RWPE2 (cell line): ENCODE measurements at regions not wholly inside any gene's neighbourhood (a gene's known extent, or its start where the extent isn't known, plus 50 kb on each side); places are given as distances from the start of the nearest gene placed in this dataset.
"Not testable (repeated sequence)": the region's sequence is repeated elsewhere in the genome, so short reads cannot be mapped to it uniquely, and the experiment has no call there.

Experiments used
- ATAC-seq: fragments of 200-7000 bp; cut with Tn5 transposase; 3 replicates; pipeline ENCODE4 v1.9.1; 2021; ENCODE audit warnings: low read depth
- DNase-seq: peaks from one replicate; pipeline ENCODE4 v3.0.0-alpha.2; 2020; ENCODE audit warnings: low spot score
- H3K27ac ChIP-seq: fragments of 450-650 bp; 2 replicates; pipeline ENCODE4 v1.5.1; 2017; ENCODE audit warnings: mild to moderate bottlenecking; ENCODE audit not compliant: poor library complexity, severe bottlenecking
- H3K27me3 ChIP-seq: fragments of 250-450 bp; sonication (Bioruptor Pico); 2 replicates; pipeline ENCODE4 v1.5.1; 2021; ENCODE audit warnings: mild to moderate bottlenecking, moderate library complexity; ENCODE audit not compliant: insufficient read depth, poor library complexity, severe bottlenecking
- H3K36me3 ChIP-seq: fragments of 250-450 bp; sonication (Bioruptor Pico); 2 replicates; pipeline ENCODE4 v1.5.1; 2020; ENCODE audit warnings: low read depth, mild to moderate bottlenecking, moderate library complexity
- H3K4me1 ChIP-seq: fragments of 250-450 bp; sonication (Bioruptor Pico); 2 replicates; pipeline ENCODE4 v1.5.1; 2021; ENCODE audit warnings: mild to moderate bottlenecking, moderate library complexity; ENCODE audit not compliant: insufficient read depth, poor library complexity, severe bottlenecking
- H3K4me3 ChIP-seq: fragments of 250-450 bp; sonication (Bioruptor Pico); 2 replicates; pipeline ENCODE4 v1.5.1; 2021; ENCODE audit warnings: mild to moderate bottlenecking, moderate library complexity; ENCODE audit not compliant: severe bottlenecking
- H3K9me3 ChIP-seq: fragments of 250-450 bp; sonication (Bioruptor Pico); 2 replicates; pipeline ENCODE4 v1.5.1; 2021; ENCODE audit warnings: mild to moderate bottlenecking, moderate library complexity; ENCODE audit not compliant: severe bottlenecking
- TF ChIP-seq, protein P1 (sequence below): fragments of 450-650 bp; IDR thresholded peaks from one replicate; pipeline ENCODE4 v1.5.1; 2017; ENCODE audit warnings: mild to moderate bottlenecking, moderate library complexity; ENCODE audit not compliant: poor library complexity, severe bottlenecking

DNA sequence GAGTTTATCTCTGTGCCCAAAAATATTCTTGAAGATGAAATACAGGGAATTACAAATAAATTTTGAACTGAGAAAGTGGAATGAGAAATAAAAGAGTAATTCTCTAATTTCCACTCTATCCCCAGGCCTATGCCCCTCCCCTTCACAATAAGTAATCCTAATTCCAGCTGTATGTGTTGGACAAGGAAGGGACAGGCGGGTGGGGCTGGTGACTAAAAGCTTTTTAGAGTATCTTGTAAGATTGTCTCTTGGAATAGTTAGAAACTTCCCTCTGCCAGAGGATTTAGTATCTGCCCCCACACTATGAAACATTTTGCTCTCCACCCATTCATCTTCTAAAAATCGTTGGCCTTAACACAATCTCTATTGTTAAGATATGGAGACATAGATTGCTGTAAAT, 199.2 kb downstream of the MBL2 start:
- no peak overlapping the region for H3K27ac ChIP-seq

DNA sequence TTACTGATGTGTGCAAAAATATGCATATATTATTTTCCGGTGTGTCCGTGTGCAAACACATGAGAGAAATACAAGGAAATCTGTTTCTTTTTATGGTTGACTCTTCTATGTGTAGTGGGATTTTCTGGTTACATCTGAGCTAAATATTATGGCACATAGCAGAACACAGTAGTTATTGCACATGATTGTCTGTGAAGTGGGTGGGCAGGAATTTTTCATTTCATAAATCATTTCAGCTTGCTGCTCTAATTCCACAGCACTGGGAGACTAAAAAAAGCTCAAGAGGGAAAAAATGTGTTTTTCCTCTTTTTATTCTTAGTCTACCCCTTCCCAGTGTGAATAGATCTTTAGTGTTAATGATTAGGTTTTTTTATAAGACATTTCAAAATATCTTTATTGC, 197.9 kb downstream of the MBL2 start:
- Histone ChIP-seq H3K9me3 (no peaks in the 10 kb centered on the region), H3K4me1 (peaks cover 3% of the 10 kb centered on the region), H3K27ac (no peak overlapping the region), H3K27me3 (no peaks in the 10 kb centered on the region), H3K36me3 (no peaks in the 10 kb centered on the region), H3K4me3 (no peak overlapping the region)
- ATAC-seq (no peak), DNase-seq (no peak)
- TF ChIP-seq, protein P1, sequence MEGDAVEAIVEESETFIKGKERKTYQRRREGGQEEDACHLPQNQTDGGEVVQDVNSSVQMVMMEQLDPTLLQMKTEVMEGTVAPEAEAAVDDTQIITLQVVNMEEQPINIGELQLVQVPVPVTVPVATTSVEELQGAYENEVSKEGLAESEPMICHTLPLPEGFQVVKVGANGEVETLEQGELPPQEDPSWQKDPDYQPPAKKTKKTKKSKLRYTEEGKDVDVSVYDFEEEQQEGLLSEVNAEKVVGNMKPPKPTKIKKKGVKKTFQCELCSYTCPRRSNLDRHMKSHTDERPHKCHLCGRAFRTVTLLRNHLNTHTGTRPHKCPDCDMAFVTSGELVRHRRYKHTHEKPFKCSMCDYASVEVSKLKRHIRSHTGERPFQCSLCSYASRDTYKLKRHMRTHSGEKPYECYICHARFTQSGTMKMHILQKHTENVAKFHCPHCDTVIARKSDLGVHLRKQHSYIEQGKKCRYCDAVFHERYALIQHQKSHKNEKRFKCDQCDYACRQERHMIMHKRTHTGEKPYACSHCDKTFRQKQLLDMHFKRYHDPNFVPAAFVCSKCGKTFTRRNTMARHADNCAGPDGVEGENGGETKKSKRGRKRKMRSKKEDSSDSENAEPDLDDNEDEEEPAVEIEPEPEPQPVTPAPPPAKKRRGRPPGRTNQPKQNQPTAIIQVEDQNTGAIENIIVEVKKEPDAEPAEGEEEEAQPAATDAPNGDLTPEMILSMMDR = no peak

More for the DNA sequence above, 199.2 kb downstream of the MBL2 start:
- ATAC-seq (peak; percentile 60; the same call in 2 of the 3 replicates), DNase-seq (no peak)
- TF ChIP-seq, protein P1 = no peak
- Histone ChIP-seq H3K9me3 (no peaks in the 10 kb centered on the region), H3K4me3 (no peak overlapping the region), H3K4me1 (peaks cover 3% of the 10 kb centered on the region), H3K36me3 (no peaks in the 10 kb centered on the region), H3K27me3 (no peaks in the 10 kb centered on the region)

DNA sequence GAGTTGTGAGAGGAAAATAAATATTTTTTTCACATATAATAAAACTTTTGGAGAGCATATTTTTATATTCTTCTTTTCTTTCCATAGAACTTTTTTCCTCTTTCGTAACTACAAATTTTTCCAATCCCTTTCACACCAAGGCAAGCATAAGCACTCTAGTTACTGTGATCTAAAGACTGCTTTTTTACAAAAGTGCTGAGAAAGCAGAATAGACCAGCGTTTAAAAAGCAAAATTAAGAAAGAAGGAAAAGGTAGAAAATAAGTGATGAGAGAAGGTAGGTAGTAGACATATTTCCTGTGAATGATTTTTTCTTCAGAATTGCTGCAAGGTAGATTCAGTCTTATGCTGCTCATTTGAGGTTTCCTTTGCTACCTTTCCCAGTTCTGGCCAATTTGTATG, 195.5 kb downstream of the MBL2 start:
- Histone ChIP-seq H3K27ac (no peak overlapping the region), H3K4me3 (no peak overlapping the region), H3K36me3 (no peaks in the 10 kb centered on the region), H3K4me1 (peaks cover 3% of the 10 kb centered on the region), H3K27me3 (no peaks in the 10 kb centered on the region), H3K9me3 (no peaks in the 10 kb centered on the region)
- ATAC-seq (no peak), DNase-seq (no peak)
- TF ChIP-seq, protein P1 = no peak

DNA sequence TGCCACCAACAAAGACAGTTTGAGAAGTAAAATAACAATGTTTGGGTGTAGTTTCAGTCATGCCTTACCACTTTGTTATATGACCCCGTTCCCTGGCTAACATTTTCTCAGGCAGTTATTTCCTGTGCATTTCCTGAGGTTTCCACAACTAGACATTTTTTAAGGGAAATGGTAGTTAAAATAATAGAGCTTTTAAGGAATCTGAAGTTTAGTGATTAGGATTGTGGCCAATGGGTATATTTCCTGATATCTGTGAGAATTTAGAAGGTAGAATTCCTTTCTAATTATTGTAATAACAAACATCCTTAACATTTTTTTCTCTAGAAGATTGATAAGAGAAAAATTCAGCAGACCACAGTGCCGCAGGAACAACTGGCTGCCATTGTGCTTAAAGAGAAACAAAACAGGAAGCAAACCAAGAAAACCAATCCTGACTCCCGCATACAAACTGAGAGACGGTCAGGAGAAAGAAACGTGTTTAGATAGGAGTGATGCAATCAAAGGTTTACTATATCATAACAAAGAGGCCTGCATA, 193.6 kb downstream of the MBL2 start:
- H3K27me3 ChIP-seq = no peaks in the 10 kb centered on the region
- no peak overlapping the region for H3K27ac ChIP-seq
- no peaks in the 10 kb centered on the region for H3K9me3 ChIP-seq
- H3K4me1 ChIP-seq = no peaks in the 10 kb centered on the region
- DNase-seq (no peak), ATAC-seq (no peak)
- TF ChIP-seq, protein P1 = no peak
- no peaks in the 10 kb centered on the region for H3K36me3 ChIP-seq
- no peak overlapping the region for H3K4me3 ChIP-seq

DNA sequence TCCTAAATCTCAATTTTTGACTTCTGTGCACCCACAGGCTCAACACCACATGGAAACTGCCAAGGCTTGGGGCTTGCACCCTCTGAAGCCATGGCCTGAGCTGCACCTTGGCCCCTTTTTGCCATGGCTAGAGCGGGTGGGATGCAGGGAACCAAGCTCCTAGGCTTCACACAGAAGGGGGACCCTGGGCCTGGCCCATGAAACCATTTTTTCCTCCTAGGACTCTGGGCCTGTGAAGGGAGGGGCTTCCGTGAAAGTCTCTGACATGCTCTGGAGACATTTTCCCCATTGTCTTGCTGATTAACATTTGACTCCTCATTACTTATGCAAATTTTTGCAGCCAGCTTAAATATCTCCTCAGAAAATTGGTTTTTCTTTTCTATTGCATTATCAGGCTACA, 190.9 kb downstream of the MBL2 start:
- not testable (repeated sequence) for ATAC-seq, H3K36me3 ChIP-seq, H3K9me3 ChIP-seq, H3K4me3 ChIP-seq, H3K27ac ChIP-seq, DNase-seq, H3K4me1 ChIP-seq, H3K27me3 ChIP-seq
